HG03108 (cell line): ENCODE measurements at regions not wholly inside any gene's neighbourhood (a gene's known extent, or its start where the extent isn't known, plus 50 kb on each side); places are given as distances from the start of the nearest gene placed in this dataset.
"Not testable (repeated sequence)": the region's sequence is repeated elsewhere in the genome, so short reads cannot be mapped to it uniquely, and the experiment has no call there.

Experiments used
- ATAC-seq: cut with Tn5 transposase; IDR thresholded peaks from one replicate; pipeline ENCODE4 v1.9.1; 2021; ENCODE audit warnings: moderate library complexity; ENCODE audit not compliant: unreplicated experiment

- no peak for ATAC-seq
Observed at GRCh38 chr1:102181341-102181740, 184.6 kb upstream of the OLFM3 start.

GRCh38 chr1:102178480-102178879 is 181.8 kb upstream of the OLFM3 start:
- no peak for ATAC-seq

GRCh38 chr1:102174259-102174863 is 177.6 kb upstream of the OLFM3 start:
- peak; percentile 54 for ATAC-seq

GRCh38 chr1:102172200-102172599 is 175.5 kb upstream of the OLFM3 start:
- ATAC-seq = no peak

- ATAC-seq = no peak
Observed at GRCh38 chr1:102163799-102164198, 167.1 kb upstream of the OLFM3 start.

GRCh38 chr1:102151242-102151641 is 154.5 kb upstream of the OLFM3 start:
- no peak for ATAC-seq

GRCh38 chr1:102120910-102121309 is 124.2 kb upstream of the OLFM3 start:
- ATAC-seq = no peak

GRCh38 chr1:102118150-102118549 is 121.4 kb upstream of the OLFM3 start:
- ATAC-seq = no peak

- ATAC-seq = no peak
Observed at GRCh38 chr1:102110586-102110985, 113.9 kb upstream of the OLFM3 start.

GRCh38 chr1:102109493-102109892 is 112.8 kb upstream of the OLFM3 start:
- ATAC-seq = not testable (repeated sequence)

- no peak for ATAC-seq
Observed at GRCh38 chr1:102107441-102107840, 110.7 kb upstream of the OLFM3 start.

- ATAC-seq = no peak
Observed at GRCh38 chr1:102105931-102106550, 109.3 kb upstream of the OLFM3 start.

- no peak for ATAC-seq
Observed at GRCh38 chr1:102103646-102104045, 106.9 kb upstream of the OLFM3 start.

GRCh38 chr1:102102276-102102780 is 105.6 kb upstream of the OLFM3 start:
- ATAC-seq = no peak

GRCh38 chr1:102100666-102101065 is 103.9 kb upstream of the OLFM3 start:
- no peak for ATAC-seq

GRCh38 chr1:102099916-102100315 is 103.2 kb upstream of the OLFM3 start:
- no peak for ATAC-seq

- no peak for ATAC-seq
Observed at GRCh38 chr1:102098536-102098935, 101.8 kb upstream of the OLFM3 start.

GRCh38 chr1:102098081-102098480 is 101.4 kb upstream of the OLFM3 start:
- ATAC-seq = no peak

GRCh38 chr1:102097451-102097850 is 100.7 kb upstream of the OLFM3 start:
- ATAC-seq = no peak

GRCh38 chr1:102096162-102096561 is 99.4 kb upstream of the OLFM3 start:
- ATAC-seq = no peak

- ATAC-seq = no peak
Observed at GRCh38 chr1:102089791-102090190, 93.1 kb upstream of the OLFM3 start.

- ATAC-seq = no peak
Observed at GRCh38 chr1:102085896-102086295, 89.2 kb upstream of the OLFM3 start.
